NCI-H2107 (cell line): ENCODE measurements at regions not wholly inside any gene's neighbourhood (a gene's known extent, or its start where the extent isn't known, plus 50 kb on each side); places are given as distances from the start of the nearest gene placed in this dataset.
"Not testable (repeated sequence)": the region's sequence is repeated elsewhere in the genome, so short reads cannot be mapped to it uniquely, and the experiment has no call there.

ENCODE experiments used
- DNase-seq: peaks from one replicate; lab custom pipeline; 2025; lab: John Stamatoyannopoulos, UW

DNA sequence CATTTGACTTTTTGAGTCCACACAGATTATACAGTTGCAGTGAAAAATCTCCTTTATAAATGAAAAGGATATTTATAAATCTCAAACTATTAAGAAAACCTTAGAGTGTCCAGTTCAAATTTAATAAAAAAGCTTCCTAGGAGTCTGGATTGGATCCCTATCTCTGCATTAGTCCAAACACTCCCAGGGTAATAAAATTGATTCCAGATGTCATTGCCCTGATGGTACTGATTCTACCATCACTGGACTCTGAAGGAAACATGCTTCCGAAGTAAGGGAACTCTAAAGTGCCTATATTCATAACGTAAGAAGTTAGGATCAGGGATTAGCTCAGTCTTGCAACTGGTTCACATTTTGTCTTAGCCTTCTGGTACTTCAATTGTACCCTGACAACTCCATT lies 1325.1 kb upstream of the MAP3K7 start:
- DNase-seq: no peak

DNA sequence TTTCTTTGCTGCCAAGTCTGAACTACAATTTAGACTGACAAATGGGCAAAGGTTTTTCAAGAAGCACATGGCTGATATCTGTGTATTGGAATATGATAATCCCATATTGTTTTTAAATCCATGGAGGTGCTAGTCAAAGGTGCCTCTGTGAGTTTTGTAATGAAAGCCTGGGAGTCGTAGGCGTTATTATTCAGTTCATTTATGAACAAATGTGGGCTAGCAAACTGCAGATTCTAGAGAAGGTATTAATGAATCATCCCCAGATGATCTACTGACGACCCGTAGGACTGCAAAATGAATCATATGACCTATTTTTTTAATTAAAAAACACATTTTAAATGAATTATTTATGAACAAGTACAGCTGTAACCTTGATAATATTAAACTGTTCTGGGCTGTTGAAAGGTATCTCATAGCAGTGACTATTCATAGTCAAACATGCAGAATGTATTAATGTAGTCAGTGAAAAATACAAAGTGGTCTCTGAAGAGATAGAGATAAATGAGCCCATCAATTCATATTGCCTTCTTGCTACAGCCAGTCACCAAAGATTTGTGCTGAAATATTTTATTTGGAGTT lies 1317.8 kb upstream of the MAP3K7 start:
- DNase-seq: no peak

DNA sequence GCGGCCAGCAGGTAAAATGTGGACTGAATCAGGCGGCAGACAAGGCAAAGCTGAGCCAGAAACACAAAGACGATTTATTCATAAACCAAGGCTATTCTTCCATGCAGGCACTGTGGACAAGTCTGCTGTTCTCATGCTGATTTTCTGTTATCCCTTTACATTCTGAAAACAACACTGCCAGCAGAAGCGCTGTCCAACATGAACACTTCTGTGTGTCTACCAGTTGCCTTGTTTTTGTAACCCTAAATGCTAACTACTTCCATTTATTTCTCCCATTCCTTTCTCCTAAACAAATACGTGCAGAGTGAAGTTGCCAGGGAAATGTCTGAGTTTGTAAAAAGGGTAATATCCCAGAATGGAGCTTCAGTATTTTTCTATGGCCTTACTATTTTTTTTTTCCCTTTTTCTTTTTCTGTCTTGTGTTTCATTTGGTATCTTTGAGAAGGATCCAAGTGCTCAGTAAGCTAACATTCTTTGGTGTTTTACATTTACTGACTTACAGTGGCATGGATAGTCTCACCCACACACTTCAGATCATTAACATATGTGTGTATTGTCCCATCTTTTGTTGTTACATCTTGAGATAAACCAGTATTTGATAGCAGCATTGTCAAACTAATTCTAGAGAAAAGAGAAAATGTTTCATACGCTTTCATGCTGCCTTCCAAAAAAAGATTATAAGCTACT lies 1308.9 kb upstream of the MAP3K7 start:
- DNase-seq: no peak

DNA sequence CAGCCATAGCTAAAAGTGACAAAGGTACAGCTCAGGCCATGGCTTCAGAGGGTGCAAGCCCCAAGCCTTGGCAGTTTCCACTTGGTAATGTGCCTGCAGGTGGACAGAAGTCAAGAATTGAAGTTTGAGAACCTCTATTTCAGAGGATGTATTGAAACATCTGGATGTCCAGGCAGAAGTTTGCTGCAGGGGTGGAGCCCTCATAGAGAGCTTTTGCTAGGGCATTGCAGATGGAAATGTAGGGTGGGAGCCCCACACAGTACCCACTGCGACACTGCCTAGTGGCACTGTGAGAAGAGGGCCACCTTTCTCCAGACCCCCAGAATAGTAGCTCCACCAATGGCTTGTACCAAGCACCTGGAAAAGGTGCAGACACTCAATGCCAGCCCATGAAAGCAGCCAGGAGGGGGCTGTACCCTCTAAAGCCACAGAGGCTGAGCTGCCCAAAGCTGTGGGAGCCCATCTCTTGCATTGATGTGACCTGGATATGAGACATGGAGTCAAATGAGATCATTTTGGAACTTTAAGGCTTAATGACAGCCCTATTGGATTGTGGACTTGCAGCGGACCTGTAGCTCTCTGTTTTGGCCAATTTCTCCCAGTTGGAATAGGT lies 1299.4 kb upstream of the MAP3K7 start:
- no peak for DNase-seq

DNA sequence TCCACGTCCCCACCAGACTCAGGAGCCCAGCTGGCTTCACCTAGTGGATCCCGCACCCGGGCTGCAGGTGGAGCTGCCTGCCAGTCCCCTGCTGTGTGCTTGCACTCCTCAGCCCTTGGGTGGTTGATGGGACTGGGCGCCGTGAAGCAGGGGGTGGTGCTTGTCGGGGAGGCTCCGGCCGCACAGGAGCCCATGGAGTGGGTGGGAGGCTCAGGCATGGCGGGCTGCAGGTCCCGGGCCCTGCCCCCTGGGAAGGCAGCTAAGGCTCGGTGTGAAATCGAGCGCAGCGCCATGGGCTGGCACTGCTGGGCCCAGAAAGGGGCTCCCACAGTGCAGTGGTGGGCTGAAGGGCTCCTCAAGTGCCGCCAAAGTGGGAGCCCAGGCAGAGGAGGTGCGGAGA lies 1294.9 kb upstream of the MAP3K7 start:
- not testable (repeated sequence) for DNase-seq

DNA sequence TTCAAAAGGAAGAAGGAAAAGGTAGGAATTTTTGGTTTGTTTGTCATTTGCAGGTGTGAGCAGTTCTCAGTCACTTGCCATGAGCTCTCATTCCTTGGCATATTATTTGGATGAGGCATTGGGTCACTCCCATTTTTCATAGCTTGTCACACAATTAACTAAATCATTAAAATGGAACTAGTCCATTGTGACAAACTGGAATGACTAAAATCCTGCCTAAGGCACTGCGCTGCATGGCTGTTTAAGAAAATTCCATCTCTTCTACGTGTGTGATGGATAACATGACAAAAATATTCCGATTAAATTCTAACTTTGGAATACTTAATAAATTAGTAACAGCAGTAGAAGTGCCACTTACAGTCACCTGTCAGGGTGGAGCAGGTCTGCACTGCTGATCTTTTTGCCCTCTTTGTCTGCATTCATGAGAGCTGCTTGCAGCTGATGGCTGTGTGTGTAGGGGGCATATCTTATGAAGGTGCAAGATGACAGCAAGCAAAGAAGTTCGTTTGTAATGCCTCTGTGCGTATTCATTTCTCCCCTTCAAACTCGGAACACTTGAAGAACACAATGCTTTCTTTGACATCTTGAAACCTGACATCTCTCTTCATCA lies 1292.6 kb upstream of the MAP3K7 start:
- DNase-seq: no peak

DNA sequence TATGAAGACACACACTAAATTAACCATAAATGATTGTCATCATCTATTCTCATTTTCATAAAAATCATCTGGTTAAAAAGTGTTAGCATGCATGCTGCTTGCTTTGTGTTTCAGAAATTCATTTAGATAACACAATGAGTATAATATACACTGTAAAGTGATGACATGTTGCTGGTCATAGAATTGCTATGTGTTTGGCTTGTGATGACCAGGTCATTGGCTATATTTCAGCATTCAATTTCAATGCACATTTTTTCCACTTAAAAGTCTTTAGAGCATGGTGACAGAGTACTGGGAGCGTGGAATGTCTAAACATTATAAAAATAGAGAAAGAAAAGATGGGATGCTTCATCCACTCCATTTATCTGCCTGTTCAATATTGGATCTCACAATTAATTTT lies 1291.1 kb upstream of the MAP3K7 start:
- no peak for DNase-seq

DNA sequence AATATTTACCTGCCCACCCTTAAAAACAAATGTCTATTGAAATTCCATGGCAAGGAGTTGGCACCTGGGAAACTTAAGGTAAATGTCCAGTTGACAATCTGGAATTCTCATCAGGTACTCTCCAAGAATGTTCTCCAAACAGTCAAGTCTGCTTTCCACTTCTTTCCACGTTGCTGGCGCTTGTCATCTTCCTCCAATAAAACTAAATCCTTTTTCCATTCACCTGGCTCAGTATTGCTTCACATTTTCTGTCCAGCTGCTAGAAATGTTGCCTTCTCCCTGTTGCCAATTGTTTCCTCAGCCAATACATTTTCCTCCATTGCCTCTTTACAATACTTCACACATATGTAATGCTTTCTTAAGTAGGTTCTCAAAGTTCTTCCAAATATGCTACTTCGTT lies 1288.1 kb upstream of the MAP3K7 start:
- DNase-seq: no peak

DNA sequence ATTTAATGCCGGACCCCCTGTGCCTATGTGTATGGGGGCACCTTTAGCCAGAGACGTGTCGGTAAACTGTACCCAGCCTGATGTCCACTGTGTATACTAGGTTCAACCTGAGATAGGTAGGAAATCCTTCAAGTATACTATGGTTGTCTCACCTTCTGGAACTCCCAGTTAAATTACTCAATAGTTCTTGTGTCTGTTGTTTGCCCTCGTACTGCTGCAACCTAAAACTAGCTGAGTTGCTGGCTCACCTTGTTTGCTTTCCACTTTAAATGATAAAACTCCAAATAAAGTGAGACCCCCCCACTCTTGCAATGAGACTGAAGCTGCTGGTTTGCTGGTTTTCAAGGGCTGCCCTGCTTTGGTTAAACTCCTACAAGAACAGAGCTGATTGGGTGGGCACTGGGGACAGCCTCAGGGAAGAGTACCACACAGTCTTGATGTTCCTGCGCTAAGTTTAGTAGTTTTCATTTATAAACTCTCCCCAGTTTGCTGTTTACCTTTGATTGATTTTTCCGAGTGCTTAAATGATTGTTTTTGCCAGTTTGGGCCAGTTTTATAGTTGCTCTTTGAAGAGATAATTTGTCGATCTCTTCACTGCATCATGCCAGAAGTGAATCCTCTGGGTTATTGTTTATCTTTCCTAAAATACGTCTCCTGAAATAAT lies 1281.8 kb upstream of the MAP3K7 start:
- no peak for DNase-seq

DNA sequence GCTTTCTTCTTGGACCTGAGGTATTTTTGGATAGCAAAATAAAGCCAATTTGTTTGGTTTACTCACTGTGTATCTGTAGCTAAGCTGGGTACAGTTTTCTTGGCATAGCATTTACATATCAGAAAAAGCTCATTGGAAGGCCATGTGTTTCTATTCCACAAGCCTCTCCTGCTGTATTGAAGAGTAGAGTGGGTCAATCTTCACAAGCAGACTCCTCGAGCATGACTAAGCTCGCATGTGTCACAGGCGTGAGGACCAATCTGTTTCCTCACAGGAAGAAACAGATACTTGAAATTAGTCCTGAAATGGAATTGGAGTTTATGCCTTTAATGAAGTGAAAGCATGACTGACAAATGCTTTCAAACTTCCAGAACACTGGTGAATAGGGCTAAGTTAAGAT lies 1279.0 kb upstream of the MAP3K7 start:
- no peak for DNase-seq

DNA sequence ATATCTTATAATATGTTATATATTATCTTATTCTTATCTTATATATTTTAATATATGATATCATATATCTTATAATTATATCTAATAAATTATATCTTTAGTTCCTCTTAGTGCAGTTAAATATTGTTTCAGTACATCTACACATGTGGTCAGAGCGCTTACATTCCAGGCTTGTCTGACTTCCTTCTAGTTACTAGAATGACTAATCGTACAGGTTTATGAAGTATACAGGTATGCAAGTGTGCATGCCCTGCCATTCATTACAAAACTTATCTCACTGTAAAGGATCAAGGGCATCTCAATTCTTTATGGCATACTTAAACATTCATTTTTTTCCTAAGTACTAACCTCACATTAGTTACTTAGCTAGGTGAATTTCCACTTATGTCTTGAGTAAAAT lies 1278.0 kb upstream of the MAP3K7 start:
- DNase-seq: no peak

DNA sequence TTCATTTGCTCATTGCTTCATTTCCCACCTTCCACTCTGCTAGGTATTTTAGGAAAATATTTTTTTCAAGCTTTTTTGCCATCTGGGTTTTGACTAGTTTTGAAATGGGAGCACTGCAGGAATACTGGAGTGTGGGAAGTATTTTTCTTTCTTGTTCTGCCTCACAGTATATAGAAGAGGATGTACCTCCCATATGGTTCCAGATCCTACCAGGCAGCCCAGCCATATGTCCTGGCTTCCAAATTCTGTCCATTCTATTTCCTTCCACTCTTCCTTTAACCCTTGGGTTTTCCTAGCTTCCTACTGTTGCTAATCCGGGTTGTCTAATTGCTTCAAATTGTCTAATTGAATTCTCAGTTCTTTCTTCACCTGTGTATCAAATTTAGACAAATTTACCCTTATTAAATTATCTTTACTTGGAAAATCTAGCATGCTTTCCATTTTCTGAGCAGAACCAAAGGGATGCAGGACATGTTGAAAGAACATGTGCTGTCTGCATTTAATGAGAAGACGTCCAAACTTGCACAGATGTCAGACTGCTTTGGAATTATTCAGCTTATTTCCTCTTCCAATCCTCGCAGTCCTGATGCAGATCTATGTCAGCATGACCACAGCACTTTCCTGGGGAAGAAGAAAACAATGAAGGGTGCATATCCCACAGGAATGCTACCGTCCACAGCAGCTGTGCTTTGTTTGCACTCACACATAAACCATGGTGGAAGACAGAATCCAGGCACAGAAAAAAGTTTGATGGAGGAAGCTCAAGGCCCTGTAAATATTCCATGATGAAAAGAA lies 1273.9 kb upstream of the MAP3K7 start:
- DNase-seq: peak; percentile 11

DNA sequence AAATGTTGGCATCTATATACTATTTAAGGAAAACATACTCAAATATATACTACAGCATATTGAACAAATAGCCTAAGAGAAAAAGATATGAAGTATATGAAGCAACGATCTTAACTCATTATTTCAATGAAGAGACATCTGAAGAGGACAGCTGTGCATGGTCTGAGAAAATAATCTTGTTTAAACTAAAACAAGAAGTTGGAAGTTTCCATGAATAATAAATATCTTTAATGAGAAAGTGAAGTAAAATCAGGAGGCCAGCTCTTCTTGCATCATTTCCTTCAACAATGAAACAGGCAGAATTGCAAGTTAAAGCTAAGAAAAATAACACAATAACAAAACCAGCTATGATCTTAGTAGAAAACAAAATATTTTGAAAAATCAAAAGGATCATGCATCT lies 1265.4 kb upstream of the MAP3K7 start:
- DNase-seq: no peak

DNA sequence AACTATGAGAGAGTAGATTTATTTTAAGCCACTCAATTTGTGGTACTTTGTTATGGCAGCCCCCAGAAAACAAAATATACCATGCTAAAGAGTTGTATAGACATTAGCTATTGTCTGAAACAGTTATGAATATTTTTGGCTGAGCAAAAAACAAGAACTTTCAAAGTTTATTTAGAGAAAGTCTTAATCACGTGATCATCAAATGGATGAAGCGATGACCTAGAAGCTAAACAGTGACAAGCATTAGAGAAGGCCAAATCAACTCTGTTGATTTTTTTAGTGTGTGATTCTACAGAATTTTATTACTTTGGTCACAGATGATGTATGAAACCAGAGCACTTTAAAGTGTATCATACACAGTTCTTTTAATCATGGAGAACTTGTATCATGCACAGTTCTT lies 1247.9 kb upstream of the MAP3K7 start:
- DNase-seq: no peak

DNA sequence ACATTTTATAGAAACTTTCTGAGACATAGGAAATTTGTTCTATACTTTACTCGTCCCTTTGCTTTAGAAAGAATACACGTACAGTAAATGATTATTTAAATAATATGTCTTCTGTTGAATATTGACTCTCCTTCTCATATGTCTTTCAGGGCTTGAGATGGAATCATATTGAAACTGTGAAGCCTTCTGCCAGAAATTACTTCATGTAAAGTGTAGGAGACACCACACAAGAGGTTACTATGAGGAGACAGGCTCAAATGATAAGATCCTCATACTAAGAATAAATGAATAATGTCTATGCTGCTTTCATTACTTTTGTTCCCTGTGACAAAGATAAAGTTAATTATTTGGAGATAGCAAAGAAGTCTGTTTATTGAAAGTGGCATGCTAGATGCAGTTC lies 1240.3 kb upstream of the MAP3K7 start:
- DNase-seq: no peak

DNA sequence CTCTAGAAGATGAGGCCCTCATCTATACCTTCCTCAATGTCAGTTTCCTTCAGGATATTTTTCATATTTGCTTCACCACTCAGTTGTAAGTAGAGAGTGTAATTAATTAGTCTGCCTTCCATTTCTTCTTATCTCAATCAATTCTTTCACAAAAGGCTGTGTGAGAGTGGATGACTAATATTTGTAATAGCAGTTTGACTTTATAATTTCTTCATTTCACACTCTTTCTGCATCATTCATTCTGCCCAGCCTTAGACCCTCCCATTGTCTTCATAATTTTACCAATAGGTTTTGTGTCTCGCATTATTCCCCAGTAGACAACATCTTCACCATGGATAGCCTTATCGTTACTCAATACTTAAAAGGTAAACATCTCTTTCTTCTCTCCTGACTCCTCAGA lies 1239.3 kb upstream of the MAP3K7 start:
- DNase-seq: no peak

DNA sequence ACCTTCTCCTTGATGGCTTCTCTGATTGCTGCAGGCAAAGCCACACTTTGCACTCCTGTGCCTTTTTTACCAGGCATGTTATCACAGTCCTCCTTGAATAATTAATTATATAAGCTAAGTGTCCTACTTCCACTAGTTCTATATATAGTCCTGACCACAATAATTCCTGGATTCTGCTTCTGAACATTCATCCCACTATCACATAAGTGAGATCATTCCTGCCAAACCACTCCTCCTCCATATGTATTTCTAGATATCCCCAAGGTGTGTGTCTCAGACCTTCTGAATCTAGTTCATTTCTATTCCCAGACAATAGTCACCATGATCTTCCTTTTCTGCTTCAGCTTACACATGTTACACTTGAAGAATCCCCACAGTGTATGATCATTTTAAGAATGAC lies 1237.5 kb upstream of the MAP3K7 start:
- DNase-seq: no peak

DNA sequence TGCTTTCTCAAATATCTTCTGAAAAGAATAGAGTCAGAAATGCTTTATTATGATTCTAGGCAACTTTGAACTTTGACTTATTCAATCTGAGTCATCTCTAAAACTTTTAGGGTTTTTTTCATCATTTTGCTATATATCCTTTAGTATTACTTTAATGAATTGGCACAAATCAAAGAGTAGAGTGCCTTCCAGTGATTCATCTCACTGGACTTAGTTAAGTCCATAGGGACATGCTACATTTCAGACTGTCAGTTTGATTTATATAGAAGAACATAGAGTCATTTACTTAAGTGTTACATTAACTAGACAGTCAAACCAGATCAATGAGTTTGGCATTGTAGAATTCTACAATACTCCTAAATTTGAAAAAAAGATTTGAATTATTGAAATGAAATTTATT lies 1235.7 kb upstream of the MAP3K7 start:
- no peak for DNase-seq

DNA sequence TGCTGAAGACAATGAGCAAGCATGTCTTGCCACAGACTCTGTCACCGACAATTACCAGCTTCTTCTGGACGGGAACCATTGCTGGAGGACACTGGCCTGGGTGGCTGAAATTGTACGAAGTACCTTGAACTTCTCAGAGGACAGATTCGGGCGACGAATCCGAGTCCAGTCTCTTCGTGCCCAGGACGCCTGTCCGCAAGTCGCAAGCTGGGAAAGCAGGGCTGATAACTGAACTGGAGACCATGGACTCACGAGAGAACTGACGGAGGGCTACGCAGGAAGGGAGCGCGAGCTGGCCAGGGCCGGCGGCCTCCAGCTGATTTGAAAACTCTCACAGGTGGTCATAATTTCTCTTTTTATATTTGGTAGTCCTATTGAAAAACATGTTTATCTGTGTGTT lies 1229.5 kb upstream of the MAP3K7 start:
- DNase-seq: no peak

DNA sequence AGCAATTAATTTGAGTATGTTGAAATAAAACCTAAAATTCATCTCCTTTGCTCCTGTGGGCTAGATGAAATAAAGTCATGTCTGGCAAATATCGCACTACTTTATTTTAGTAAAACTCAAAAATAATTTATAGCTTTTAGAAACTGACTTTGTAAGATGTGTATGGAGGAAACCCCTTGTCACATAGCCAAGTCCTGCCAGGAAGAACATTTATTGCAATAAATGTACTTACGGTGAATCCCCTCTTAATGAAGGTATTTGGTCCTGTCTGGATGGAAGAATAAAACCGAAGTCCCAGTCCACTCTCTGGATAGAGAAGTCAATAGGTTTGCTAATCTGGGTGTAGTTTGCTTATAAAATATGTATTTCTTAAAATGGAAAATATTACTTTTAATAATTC lies 1226.8 kb upstream of the MAP3K7 start:
- DNase-seq: no peak

DNA sequence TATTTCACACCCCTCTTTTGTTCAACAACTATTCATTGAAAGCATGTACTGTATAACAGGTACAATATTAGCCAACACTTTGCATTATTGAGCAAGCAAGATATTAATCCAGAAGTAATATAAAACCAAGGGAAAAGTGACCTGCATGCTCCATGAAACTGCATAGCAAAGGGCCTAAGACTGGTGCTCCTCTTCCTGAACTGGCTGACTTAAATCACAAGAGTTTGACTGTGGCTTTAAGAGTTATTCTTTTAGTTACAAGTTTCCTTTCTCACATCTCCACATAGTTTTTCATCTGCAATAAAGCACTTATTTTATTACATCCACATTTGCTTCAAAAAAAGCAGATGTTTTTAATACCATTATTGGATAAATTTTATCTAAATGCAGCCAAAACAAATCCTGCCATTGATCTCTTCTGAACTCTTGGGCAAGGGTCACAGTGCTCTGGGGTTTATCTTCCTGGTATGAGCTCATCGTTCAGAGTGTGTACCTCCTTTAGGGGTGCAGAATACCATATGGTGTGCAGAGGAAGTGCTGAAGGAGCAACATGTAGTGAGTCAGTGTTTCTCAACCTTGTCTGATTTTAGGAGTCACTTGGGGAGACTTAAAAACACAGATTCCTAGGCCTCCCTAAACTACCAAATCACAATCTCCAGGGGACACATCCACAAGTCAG lies 1225.9 kb upstream of the MAP3K7 start:
- DNase-seq: no peak

DNA sequence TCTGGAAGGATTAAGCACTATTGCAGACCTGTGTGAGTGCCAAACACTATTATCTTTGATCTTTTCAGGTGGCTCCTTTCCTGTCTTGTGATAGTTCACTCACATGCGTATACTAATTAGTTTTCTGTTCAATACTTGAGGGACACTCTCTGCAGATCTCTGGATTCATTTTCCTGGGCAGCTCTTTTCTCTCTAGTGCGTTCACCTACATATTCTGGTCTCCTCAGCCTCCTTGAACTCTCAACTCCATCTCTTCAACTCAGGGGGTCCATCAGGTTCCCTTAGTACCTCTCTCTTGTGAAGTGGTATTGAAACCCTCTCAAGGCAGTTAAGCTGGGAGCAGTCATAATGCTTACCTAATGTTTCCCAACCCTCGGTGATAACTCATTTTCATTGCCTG lies 1218.1 kb upstream of the MAP3K7 start:
- no peak for DNase-seq
